ENCODE measurements at regions not wholly inside any gene's neighbourhood (a gene's known extent, or its start where the extent isn't known, plus 50 kb on each side); places are given as distances from the start of the nearest gene placed in this dataset.

GRCh38 chr17:79369532-79369931 is 241.3 kb downstream of the RBFOX3 start:
- no CpG with 5 or more reads among the region's 9 CpGs for WGBS (ENCODE audit: insufficient coverage, insufficient read length)
- Histone ChIP-seq H3K4me1 (ENCODE audit: control insufficient read depth, insufficient read depth, low read length) (peaks cover 2% of the 10 kb centered on the region; the same call in 1 of the 2 replicates), H3K36me3 (ENCODE audit: control insufficient read depth, insufficient read depth, low read length) (no peaks in the 10 kb centered on the region), H3K4me3 (ENCODE audit: low read length) (no peak overlapping the region), H3K9me3 (ENCODE audit: control insufficient read depth, insufficient read depth, low read length) (no peaks in the 10 kb centered on the region), H3K27ac (ENCODE audit: low read length) (no peak overlapping the region), H3K27me3 (ENCODE audit: control insufficient read depth, insufficient read depth, low read length) (no peaks in the 10 kb centered on the region)
- no peak for DNase-seq (ENCODE audit: low read depth, low spot score)

- no peaks in the 10 kb centered on the region for H3K36me3 ChIP-seq (ENCODE audit: control insufficient read depth, insufficient read depth, low read length)
These were observed 241.8 kb downstream of the RBFOX3 start for GRCh38 chr17:79369001-79369400.

GRCh38 chr17:79368521-79368920 is 242.3 kb downstream of the RBFOX3 start:
- no peak overlapping the region for H3K4me3 ChIP-seq (ENCODE audit: low read length)
- DNase-seq (ENCODE audit: low read depth, low spot score) = no peak
- no CpG with 5 or more reads among the region's 9 CpGs for WGBS (ENCODE audit: insufficient coverage, insufficient read length)
- no peak overlapping the region for H3K27ac ChIP-seq (ENCODE audit: low read length)
- H3K36me3 ChIP-seq (ENCODE audit: control insufficient read depth, insufficient read depth, low read length) = no peaks in the 10 kb centered on the region
- no peaks in the 10 kb centered on the region for H3K9me3 ChIP-seq (ENCODE audit: control insufficient read depth, insufficient read depth, low read length)
- H3K27me3 ChIP-seq (ENCODE audit: control insufficient read depth, insufficient read depth, low read length) = no peaks in the 10 kb centered on the region
- H3K4me1 ChIP-seq (ENCODE audit: control insufficient read depth, insufficient read depth, low read length) = peaks cover 2% of the 10 kb centered on the region; the same call in 1 of the 2 replicates

More at GRCh38 chr17:79369001-79369400, 241.8 kb downstream of the RBFOX3 start:
- Histone ChIP-seq H3K27me3 (ENCODE audit: control insufficient read depth, insufficient read depth, low read length) (no peaks in the 10 kb centered on the region), H3K4me3 (ENCODE audit: low read length) (no peak overlapping the region), H3K4me1 (ENCODE audit: control insufficient read depth, insufficient read depth, low read length) (peaks cover 2% of the 10 kb centered on the region; the same call in 1 of the 2 replicates), H3K9me3 (ENCODE audit: control insufficient read depth, insufficient read depth, low read length) (no peaks in the 10 kb centered on the region), H3K27ac (ENCODE audit: low read length) (no peak overlapping the region)
- WGBS (ENCODE audit: insufficient coverage, insufficient read length) = no CpG with 5 or more reads among the region's 14 CpGs
- DNase-seq (ENCODE audit: low read depth, low spot score) = no peak

GRCh38 chr17:79366988-79367571 is 243.8 kb downstream of the RBFOX3 start:
- DNase-seq (ENCODE audit: low read depth, low spot score) = no peak
- Histone ChIP-seq H3K9me3 (ENCODE audit: control insufficient read depth, insufficient read depth, low read length) (no peaks in the 10 kb centered on the region), H3K4me3 (ENCODE audit: low read length) (no peak overlapping the region), H3K27ac (ENCODE audit: low read length) (no peak overlapping the region), H3K4me1 (ENCODE audit: control insufficient read depth, insufficient read depth, low read length) (no peaks in the 10 kb centered on the region), H3K36me3 (ENCODE audit: control insufficient read depth, insufficient read depth, low read length) (no peaks in the 10 kb centered on the region; the same call in 1 of the 2 replicates), H3K27me3 (ENCODE audit: control insufficient read depth, insufficient read depth, low read length) (no peaks in the 10 kb centered on the region)
- 0% methylated on average over 1 of the region's 12 CpGs for WGBS (ENCODE audit: insufficient coverage, insufficient read length)

GRCh38 chr17:79365836-79366770 is 244.7 kb downstream of the RBFOX3 start:
- H3K4me3 ChIP-seq (ENCODE audit: low read length) = no peak overlapping the region
- H3K4me1 ChIP-seq (ENCODE audit: control insufficient read depth, insufficient read depth, low read length) = no peaks in the 10 kb centered on the region
- H3K27ac ChIP-seq (ENCODE audit: low read length) = no peak overlapping the region
- no peaks in the 10 kb centered on the region; the same call in 1 of the 2 replicates for H3K36me3 ChIP-seq (ENCODE audit: control insufficient read depth, insufficient read depth, low read length)
- DNase-seq (ENCODE audit: low read depth, low spot score) = no peak
- H3K9me3 ChIP-seq (ENCODE audit: control insufficient read depth, insufficient read depth, low read length) = no peaks in the 10 kb centered on the region
- H3K27me3 ChIP-seq (ENCODE audit: control insufficient read depth, insufficient read depth, low read length) = no peaks in the 10 kb centered on the region
- WGBS (ENCODE audit: insufficient coverage, insufficient read length) = no CpG with 5 or more reads among the region's 28 CpGs

GRCh38 chr17:79365351-79365750 is 245.5 kb downstream of the RBFOX3 start:
- Histone ChIP-seq H3K27me3 (ENCODE audit: control insufficient read depth, insufficient read depth, low read length) (no peaks in the 10 kb centered on the region), H3K9me3 (ENCODE audit: control insufficient read depth, insufficient read depth, low read length) (no peaks in the 10 kb centered on the region), H3K27ac (ENCODE audit: low read length) (no peak overlapping the region), H3K4me1 (ENCODE audit: control insufficient read depth, insufficient read depth, low read length) (no peaks in the 10 kb centered on the region), H3K36me3 (ENCODE audit: control insufficient read depth, insufficient read depth, low read length) (no peaks in the 10 kb centered on the region; the same call in 1 of the 2 replicates), H3K4me3 (ENCODE audit: low read length) (no peak overlapping the region)
- WGBS (ENCODE audit: insufficient coverage, insufficient read length) = no CpG with 5 or more reads among the region's 12 CpGs
- no peak for DNase-seq (ENCODE audit: low read depth, low spot score)

GRCh38 chr17:79364315-79365094 is 246.3 kb downstream of the RBFOX3 start:
- no peak overlapping the region for H3K4me3 ChIP-seq (ENCODE audit: low read length)
- no peaks in the 10 kb centered on the region for H3K27me3 ChIP-seq (ENCODE audit: control insufficient read depth, insufficient read depth, low read length)
- no peaks in the 10 kb centered on the region for H3K4me1 ChIP-seq (ENCODE audit: control insufficient read depth, insufficient read depth, low read length)
- no CpG with 5 or more reads among the region's 14 CpGs for WGBS (ENCODE audit: insufficient coverage, insufficient read length)
- no peaks in the 10 kb centered on the region for H3K9me3 ChIP-seq (ENCODE audit: control insufficient read depth, insufficient read depth, low read length)
- no peak for DNase-seq (ENCODE audit: low read depth, low spot score)
- no peaks in the 10 kb centered on the region; the same call in 1 of the 2 replicates for H3K36me3 ChIP-seq (ENCODE audit: control insufficient read depth, insufficient read depth, low read length)
- no peak overlapping the region for H3K27ac ChIP-seq (ENCODE audit: low read length)

- Histone ChIP-seq H3K9me3 (ENCODE audit: control insufficient read depth, insufficient read depth, low read length) (no peaks in the 10 kb centered on the region), H3K27me3 (ENCODE audit: control insufficient read depth, insufficient read depth, low read length) (no peaks in the 10 kb centered on the region), H3K4me3 (ENCODE audit: low read length) (no peak overlapping the region), H3K27ac (ENCODE audit: low read length) (no peak overlapping the region), H3K4me1 (ENCODE audit: control insufficient read depth, insufficient read depth, low read length) (no peaks in the 10 kb centered on the region), H3K36me3 (ENCODE audit: control insufficient read depth, insufficient read depth, low read length) (no peaks in the 10 kb centered on the region; the same call in 1 of the 2 replicates)
- DNase-seq (ENCODE audit: low read depth, low spot score) = no peak
- no CpG with 5 or more reads among the region's 16 CpGs for WGBS (ENCODE audit: insufficient coverage, insufficient read length)
These were observed 247.1 kb downstream of the RBFOX3 start for GRCh38 chr17:79363552-79364275.

GRCh38 chr17:79362772-79363305 is 248.0 kb downstream of the RBFOX3 start:
- no CpG with 5 or more reads among the region's 14 CpGs for WGBS (ENCODE audit: insufficient coverage, insufficient read length)
- Histone ChIP-seq H3K4me3 (ENCODE audit: low read length) (no peak overlapping the region), H3K9me3 (ENCODE audit: control insufficient read depth, insufficient read depth, low read length) (no peaks in the 10 kb centered on the region), H3K27me3 (ENCODE audit: control insufficient read depth, insufficient read depth, low read length) (no peaks in the 10 kb centered on the region), H3K36me3 (ENCODE audit: control insufficient read depth, insufficient read depth, low read length) (no peaks in the 10 kb centered on the region; the same call in 1 of the 2 replicates), H3K27ac (ENCODE audit: low read length) (no peak overlapping the region), H3K4me1 (ENCODE audit: control insufficient read depth, insufficient read depth, low read length) (no peaks in the 10 kb centered on the region)
- DNase-seq (ENCODE audit: low read depth, low spot score) = no peak

Measured in iPS DF 6.9 (cell line).